Mammary epithelial cell (primary cell): ENCODE measurements at regions not wholly inside any gene's neighbourhood (a gene's known extent, or its start where the extent isn't known, plus 50 kb on each side); places are given as distances from the start of the nearest gene placed in this dataset.

Experiments used
- EZH2 ChIP-seq: IDR thresholded peaks from 2 replicates; pipeline ENCODE4 v1.6.1; 2012; ENCODE audit warnings: low read length, inconsistent platforms, borderline replicate concordance
- TF ChIP-seq, protein P1 (sequence below), 2 donors: IDR thresholded peaks in 1 of 2; conservative IDR thresholded peaks in 1 of 2; 2 replicates each; pipeline ENCODE4 v1.5.1; 2011 to 2012; ENCODE audit warnings: inconsistent platforms in 2 of 2, low read length in 2 of 2, mild to moderate bottlenecking in 2 of 2, control low read depth in 1 of 2, low read depth in 1 of 2; ENCODE audit not compliant: insufficient read depth in 1 of 2; ENCODE audit errors: extremely low read depth in 1 of 2

DNA sequence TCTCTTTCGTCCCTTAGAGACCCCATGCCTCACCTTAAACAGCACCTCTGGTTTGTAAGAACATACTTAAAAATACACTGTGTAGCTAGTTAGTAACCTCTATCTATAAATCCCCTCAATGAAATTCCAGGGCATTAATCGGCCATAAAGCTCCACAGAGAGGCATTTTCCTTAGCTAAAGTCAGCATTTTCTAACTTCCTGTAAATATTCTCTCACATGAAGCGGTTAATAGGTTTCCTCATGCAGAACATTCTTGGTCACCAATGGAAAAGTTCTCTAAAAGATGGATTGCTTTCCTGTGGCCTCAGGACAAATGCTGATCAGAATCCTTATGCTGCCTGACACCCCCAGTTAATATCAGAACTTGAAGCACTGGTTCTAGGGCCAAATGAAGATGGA is 248.6 kb upstream of the BOD1L1 start:
- TF ChIP-seq, protein P1, sequence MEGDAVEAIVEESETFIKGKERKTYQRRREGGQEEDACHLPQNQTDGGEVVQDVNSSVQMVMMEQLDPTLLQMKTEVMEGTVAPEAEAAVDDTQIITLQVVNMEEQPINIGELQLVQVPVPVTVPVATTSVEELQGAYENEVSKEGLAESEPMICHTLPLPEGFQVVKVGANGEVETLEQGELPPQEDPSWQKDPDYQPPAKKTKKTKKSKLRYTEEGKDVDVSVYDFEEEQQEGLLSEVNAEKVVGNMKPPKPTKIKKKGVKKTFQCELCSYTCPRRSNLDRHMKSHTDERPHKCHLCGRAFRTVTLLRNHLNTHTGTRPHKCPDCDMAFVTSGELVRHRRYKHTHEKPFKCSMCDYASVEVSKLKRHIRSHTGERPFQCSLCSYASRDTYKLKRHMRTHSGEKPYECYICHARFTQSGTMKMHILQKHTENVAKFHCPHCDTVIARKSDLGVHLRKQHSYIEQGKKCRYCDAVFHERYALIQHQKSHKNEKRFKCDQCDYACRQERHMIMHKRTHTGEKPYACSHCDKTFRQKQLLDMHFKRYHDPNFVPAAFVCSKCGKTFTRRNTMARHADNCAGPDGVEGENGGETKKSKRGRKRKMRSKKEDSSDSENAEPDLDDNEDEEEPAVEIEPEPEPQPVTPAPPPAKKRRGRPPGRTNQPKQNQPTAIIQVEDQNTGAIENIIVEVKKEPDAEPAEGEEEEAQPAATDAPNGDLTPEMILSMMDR (conservative IDR thresholded peaks at IDR 0.05 in 1 of 2, IDR thresholded peaks at IDR 0.05 in 1 of 2; ENCODE audit: extremely low read depth in 1 of 2, insufficient read depth in 1 of 2, low read depth in 1 of 2, low read length in 2 of 2) = no peak
- no peak for TF ChIP-seq EZH2
